ENCODE measurements at regions not wholly inside any gene's neighbourhood (a gene's known extent, or its start where the extent isn't known, plus 50 kb on each side); places are given as distances from the start of the nearest gene placed in this dataset.

DNA sequence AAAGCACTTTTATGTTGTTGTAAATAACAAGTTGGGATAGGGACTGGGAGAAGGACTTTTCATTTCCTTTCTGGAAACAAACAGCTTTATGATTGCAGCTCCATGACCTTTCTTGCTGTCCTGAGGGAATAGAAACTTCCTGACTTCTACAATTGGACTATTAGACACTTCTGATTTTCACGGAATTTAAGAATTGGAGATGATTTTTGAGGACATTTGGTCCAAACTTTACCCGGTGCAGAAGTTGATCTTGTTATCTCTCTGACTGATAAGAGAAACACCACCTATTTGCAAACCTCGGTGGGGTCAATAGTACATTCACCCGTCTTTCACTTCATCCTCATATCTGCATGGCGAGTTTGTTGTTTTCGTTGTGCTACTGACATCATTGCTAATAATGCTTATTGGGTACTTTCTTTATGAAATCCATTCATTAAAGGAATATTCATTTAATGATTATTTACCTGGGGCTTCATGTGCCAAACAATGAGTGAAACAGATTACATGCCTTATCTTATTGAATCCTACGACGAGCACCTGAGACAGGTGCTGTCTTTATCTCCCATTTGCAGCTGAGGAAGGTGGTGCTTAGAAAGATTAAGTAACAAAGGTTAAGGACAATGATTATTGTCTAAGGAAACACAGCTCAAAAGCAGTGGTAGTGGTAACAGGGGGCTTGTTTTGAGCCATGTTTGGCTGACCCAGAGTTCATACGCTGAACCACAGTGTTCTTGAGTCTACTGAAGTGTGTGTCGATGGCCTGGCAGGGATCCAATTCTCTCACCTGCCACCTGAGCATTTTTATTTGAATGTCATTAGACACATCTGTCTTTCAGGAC lies 176.9 kb upstream of the FAM20A start:
- TF ChIP-seq, protein P1, sequence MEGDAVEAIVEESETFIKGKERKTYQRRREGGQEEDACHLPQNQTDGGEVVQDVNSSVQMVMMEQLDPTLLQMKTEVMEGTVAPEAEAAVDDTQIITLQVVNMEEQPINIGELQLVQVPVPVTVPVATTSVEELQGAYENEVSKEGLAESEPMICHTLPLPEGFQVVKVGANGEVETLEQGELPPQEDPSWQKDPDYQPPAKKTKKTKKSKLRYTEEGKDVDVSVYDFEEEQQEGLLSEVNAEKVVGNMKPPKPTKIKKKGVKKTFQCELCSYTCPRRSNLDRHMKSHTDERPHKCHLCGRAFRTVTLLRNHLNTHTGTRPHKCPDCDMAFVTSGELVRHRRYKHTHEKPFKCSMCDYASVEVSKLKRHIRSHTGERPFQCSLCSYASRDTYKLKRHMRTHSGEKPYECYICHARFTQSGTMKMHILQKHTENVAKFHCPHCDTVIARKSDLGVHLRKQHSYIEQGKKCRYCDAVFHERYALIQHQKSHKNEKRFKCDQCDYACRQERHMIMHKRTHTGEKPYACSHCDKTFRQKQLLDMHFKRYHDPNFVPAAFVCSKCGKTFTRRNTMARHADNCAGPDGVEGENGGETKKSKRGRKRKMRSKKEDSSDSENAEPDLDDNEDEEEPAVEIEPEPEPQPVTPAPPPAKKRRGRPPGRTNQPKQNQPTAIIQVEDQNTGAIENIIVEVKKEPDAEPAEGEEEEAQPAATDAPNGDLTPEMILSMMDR (IDR thresholded peaks at IDR 0.05; ENCODE audit: poor library complexity), result no peak
- TF ChIP-seq EZH2 (IDR thresholded peaks at IDR 0.05; ENCODE audit: borderline replicate concordance), result no peak
- TF ChIP-seq EZH2phosphoT487 (IDR thresholded peaks at IDR 0.05; ENCODE audit: low read depth, severe bottlenecking, unreplicated experiment), result no peak

Measured in hepatocyte (in vitro differentiated cells).